Peyer's patch (tissue), 4 donors: ENCODE measurements at regions not wholly inside any gene's neighbourhood (a gene's known extent, or its start where the extent isn't known, plus 50 kb on each side); places are given as distances from the start of the nearest gene placed in this dataset.
"Not testable (repeated sequence)": the region's sequence is repeated elsewhere in the genome, so short reads cannot be mapped to it uniquely, and the experiment has no call there.

Source experiments
- CTCF ChIP-seq, 6 experiments: fragments of 450-650 bp in 4 of 6; fragments of 200-600 bp in 2 of 6; sonication (generic) in 1 of 6; IDR thresholded peaks; one replicate each; pipeline ENCODE4 v1.5.1; 2017 to 2019; ENCODE audit warnings: antibody characterized with exemption in 6 of 6, mild to moderate bottlenecking in 3 of 6, moderate library complexity in 1 of 6
- POLR2A ChIP-seq, 2 donors: fragments of 450-650 bp; IDR thresholded peaks; one replicate each; pipeline ENCODE4 v1.5.1; 2017; ENCODE audit warnings: antibody characterized with exemption in 2 of 2, mild to moderate bottlenecking in 2 of 2, moderate library complexity in 2 of 2

- not testable (repeated sequence) for TF ChIP-seq CTCF, POLR2A (IDR thresholded peaks at IDR 0.05)
Observed at GRCh38 chr4:112727728-112728127, 90.8 kb downstream of the LARP7 start.
